HG03342 (cell line): ENCODE measurements at regions not wholly inside any gene's neighbourhood (a gene's known extent, or its start where the extent isn't known, plus 50 kb on each side); places are given as distances from the start of the nearest gene placed in this dataset.

Source experiments
- ATAC-seq: cut with Tn5 transposase; IDR thresholded peaks from one replicate; pipeline ENCODE4 v1.9.1; 2021; ENCODE audit warnings: mild to moderate bottlenecking, moderate library complexity; ENCODE audit not compliant: unreplicated experiment

DNA sequence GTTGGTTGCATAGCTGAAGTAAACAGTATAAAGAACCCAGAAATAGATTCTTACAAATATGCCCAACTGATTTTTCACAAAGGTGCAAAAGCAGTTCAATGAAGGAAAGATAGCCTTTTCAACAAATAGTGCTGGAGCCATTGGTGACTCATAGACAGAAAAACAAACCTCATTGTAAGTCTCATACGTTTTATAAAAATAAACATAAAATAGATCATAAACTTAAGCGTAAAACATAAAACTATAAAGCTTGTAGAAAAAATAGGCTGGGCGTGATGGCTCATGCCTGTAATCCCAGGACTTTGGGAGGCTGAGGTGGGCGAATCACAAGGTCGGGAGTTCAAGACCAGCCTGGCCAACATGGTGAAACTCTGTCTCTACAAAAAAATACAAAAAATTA lies 318.8 kb upstream of the IGFBP3 start:
- ATAC-seq, result no peak

GRCh38 chr7:46237466-46237865 lies 316.4 kb upstream of the IGFBP3 start:
- ATAC-seq, result no peak

DNA sequence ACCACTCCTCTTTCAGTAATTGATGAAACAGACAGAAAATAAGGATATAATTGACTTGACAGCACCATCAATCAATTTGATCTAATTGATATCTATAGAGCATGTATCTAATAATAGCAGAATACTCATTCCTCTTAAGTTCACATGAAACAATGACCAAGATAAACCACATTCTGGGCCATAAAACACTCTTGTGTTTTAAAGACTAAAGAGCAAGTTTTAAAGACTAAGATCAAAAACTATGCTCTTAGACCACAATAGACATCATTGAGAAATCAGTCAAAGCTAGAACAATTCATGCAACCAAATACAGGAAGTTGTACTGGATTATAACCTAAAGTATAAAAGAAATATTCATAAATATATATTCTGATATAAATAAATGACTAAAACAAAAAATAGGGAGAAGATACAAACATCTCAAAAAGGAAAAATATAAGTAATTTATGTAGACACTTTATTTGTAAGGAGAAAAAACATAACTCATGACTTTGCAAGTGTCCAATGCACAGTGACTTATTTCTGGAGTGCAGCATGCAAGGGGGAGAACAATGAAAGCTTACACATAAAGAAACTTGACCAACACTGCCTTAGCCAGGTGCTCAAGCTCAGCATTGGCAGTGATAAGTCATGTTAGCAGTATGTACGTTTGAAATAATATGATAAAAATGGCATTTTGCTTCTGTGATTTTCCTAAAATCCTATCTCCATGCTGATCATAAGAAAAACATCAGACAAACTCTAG lies 312.7 kb upstream of the IGFBP3 start:
- peak; percentile 92 for ATAC-seq

DNA sequence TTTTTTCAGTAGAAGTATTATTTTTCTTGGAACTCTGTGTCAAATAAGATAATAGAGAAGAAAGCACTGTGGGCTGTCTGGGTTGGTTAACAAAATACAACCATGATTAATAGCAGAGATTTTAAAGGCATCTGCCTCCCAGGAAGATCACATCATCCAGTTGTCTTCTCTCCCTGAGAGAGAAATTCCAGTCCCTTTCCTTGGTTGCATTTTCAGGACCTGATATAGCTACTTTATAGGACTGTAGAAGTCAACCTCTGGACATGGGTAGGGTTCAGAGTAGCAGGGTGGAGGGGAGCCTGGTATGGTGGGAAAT lies 309.9 kb upstream of the IGFBP3 start:
- ATAC-seq, result no peak

DNA sequence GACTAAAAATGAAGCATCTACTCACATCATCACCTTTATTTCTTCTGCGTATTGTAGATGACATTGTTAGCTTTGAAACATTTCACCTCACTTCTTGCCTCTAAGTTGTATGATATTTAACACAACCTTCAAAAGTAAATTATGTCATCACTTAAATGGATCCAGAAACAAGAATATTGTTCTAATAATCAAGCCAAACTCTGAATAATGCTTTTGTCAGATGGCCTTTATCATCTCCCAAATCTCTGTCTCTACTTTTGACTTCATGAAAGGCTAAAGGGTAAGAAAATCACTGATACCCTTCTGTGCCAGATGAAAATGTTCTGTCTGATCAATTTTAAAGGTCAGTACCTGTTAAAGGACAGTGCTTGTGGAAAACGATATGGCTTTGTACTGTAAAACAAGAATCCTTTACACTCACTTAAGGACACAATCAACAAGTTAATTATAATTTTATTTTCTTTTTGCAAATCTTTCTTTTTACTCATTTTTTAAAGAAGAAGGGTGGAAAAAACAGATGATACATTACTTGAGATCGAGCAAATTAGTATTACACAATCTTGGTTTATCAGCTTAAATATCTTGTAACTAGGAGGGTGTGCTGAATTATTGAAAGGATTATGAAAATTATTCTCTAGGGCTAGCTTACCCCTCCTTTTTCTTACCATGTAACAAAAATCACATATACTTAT lies 309.4 kb upstream of the IGFBP3 start:
- no peak for ATAC-seq

GRCh38 chr7:46229409-46229808 lies 308.3 kb upstream of the IGFBP3 start:
- ATAC-seq, result no peak

DNA sequence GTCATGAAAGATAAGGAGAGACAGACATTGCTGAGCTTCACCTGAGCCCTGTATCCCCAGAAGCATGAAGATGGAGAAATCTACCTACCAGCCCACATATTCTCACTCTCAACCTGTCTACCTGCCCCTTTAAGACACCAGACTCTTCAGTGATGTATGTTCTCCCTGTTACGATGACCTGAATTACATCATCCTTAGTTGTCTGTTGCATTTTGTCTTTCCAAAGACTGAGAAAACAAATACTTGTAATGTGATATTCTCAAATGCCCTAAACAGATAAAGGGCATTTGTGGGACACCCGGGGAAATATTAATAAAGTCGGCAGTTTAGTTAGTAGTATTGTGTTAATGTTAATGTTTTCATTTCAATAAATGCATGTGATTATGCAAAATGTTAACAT lies 305.8 kb upstream of the IGFBP3 start:
- ATAC-seq, result no peak

- ATAC-seq, result no peak
These were observed 303.3 kb upstream of the IGFBP3 start for GRCh38 chr7:46224363-46224762.

- no peak for ATAC-seq
These were observed 299.1 kb upstream of the IGFBP3 start for GRCh38 chr7:46220066-46220630.

GRCh38 chr7:46218461-46219200 lies 297.6 kb upstream of the IGFBP3 start:
- ATAC-seq, result no peak

GRCh38 chr7:46215987-46216567 lies 295.0 kb upstream of the IGFBP3 start:
- ATAC-seq, result no peak

- ATAC-seq, result no peak
These were observed 293.5 kb upstream of the IGFBP3 start for GRCh38 chr7:46214526-46214925.

- no peak for ATAC-seq
These were observed 292.1 kb upstream of the IGFBP3 start for GRCh38 chr7:46213154-46213537.

DNA sequence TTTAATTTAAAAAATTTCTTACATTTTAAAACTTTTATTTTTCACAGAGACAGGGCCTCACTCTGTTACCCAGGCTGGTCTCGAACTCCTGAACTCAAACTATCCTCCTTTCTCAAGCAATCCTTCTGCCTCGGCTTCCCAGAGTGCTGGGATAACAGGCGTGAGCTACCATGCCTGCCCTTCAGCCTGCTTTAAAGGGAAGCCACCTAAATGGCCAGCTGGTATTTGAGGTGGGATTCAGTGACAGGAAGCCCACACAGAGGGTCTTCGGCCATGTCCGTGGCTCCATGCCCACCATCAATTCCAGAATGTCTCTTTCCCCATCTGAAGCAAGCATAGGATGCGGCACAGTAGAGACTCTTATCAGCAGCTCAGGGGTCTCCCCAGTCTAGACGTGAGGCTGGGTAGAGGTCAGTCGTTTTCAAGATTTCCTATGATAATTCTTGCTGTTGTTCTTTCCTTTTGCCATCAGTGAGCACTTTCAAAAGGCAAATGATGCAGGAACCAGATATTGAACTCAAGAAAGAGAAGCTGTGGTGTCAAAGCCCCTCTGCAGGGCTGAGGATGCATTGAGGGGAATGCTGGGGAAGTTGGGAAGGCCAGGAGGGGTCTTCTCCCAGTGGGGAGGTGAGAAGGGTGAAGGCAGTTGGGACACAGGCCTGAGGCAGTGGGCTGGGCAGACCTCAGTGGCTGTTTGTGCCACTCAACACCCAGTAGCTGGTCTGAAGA lies 291.5 kb upstream of the IGFBP3 start:
- ATAC-seq, result no peak

- no peak for ATAC-seq
These were observed 289.4 kb upstream of the IGFBP3 start for GRCh38 chr7:46210467-46210866.

DNA sequence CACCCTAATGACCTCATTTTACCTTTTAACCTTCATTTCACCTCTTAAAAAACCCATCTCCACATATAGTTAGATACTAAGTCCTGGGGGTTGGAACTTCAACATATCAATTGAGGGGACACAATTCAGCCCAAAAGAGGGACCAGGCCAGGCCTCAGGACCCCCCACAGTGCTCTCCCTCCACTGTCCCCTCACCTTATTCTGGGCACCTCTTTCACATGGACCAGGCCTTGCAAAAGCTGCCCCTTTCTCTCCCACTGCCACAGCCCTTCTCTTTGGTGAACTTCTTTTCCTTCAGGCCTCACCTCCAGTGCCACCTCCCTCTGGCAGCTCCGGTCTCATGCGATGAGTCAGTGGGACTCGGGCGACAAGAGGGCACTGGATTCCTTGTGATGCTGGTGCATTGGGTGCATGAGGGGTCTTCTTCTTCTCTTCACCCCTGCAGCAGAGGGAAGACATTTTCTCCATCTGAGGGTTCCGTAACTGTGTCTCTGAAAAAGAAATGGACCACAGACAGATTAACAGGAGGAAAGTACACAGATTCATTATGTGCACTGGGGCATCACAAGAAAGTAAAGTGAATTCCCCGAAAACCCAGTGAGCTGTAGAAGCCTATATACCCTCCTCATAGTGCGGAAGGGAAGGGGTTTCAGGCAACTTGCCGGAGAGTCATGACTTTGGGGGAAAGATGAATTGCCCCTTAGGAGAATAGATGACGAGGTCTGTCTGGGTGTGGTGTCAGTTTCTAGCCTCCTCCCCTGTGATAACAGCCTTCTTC lies 288.7 kb upstream of the IGFBP3 start:
- ATAC-seq, result no peak

- no peak for ATAC-seq
These were observed 287.8 kb upstream of the IGFBP3 start for GRCh38 chr7:46208635-46209525.

- ATAC-seq, result no peak
These were observed 287.0 kb upstream of the IGFBP3 start for GRCh38 chr7:46207931-46208634.
